Tibial nerve (tissue), 3 donors: ENCODE measurements at regions not wholly inside any gene's neighbourhood (a gene's known extent, or its start where the extent isn't known, plus 50 kb on each side); places are given as distances from the start of the nearest gene placed in this dataset.

ENCODE experiments used
- POLR2A ChIP-seq, 2 donors: fragments of 450-650 bp; IDR thresholded peaks; one replicate each; pipeline ENCODE4 v1.6.1; 2017; ENCODE audit warnings: antibody characterized with exemption in 2 of 2, mild to moderate bottlenecking in 2 of 2, moderate library complexity in 2 of 2
- TF ChIP-seq, protein P1 (sequence below), 5 experiments: fragments of 200-600 bp in 3 of 5; fragments of 450-650 bp in 2 of 5; sonication (generic) in 3 of 5; IDR thresholded peaks; one replicate each; pipeline ENCODE4 v1.5.1; 2016 to 2019; ENCODE audit warnings: antibody characterized with exemption in 5 of 5, mild to moderate bottlenecking in 3 of 5, moderate library complexity in 2 of 5

GRCh38 chr5:73394610-73395009 is 54.0 kb downstream of the FOXD1 start:
- TF ChIP-seq, protein P1, sequence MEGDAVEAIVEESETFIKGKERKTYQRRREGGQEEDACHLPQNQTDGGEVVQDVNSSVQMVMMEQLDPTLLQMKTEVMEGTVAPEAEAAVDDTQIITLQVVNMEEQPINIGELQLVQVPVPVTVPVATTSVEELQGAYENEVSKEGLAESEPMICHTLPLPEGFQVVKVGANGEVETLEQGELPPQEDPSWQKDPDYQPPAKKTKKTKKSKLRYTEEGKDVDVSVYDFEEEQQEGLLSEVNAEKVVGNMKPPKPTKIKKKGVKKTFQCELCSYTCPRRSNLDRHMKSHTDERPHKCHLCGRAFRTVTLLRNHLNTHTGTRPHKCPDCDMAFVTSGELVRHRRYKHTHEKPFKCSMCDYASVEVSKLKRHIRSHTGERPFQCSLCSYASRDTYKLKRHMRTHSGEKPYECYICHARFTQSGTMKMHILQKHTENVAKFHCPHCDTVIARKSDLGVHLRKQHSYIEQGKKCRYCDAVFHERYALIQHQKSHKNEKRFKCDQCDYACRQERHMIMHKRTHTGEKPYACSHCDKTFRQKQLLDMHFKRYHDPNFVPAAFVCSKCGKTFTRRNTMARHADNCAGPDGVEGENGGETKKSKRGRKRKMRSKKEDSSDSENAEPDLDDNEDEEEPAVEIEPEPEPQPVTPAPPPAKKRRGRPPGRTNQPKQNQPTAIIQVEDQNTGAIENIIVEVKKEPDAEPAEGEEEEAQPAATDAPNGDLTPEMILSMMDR (IDR thresholded peaks at IDR 0.05), result no peak
- TF ChIP-seq POLR2A (IDR thresholded peaks at IDR 0.05), result no peak
